ENCODE measurements at regions not wholly inside any gene's neighbourhood (a gene's known extent, or its start where the extent isn't known, plus 50 kb on each side); places are given as distances from the start of the nearest gene placed in this dataset.

DNA sequence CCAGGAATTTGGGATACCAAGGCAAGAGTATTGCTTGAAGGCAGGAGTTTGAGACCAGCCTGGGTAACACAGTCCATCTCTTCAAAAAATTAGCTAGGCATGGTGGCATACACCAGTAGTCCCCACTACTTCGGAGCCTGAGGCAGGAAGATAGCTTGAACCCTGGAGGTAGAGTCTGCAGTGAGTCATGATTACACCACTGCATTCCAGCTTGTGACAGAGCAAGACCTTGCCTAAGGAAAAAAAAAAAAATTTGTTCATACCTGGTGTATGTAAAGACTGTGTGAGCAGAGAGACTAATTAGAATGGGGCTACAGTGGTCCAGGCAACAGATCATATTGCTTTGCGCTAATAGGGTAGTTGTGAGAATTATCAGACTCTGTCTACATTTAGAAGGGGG is 778.3 kb upstream of the PCDH20 start:
- DNase-seq: no peak

DNA sequence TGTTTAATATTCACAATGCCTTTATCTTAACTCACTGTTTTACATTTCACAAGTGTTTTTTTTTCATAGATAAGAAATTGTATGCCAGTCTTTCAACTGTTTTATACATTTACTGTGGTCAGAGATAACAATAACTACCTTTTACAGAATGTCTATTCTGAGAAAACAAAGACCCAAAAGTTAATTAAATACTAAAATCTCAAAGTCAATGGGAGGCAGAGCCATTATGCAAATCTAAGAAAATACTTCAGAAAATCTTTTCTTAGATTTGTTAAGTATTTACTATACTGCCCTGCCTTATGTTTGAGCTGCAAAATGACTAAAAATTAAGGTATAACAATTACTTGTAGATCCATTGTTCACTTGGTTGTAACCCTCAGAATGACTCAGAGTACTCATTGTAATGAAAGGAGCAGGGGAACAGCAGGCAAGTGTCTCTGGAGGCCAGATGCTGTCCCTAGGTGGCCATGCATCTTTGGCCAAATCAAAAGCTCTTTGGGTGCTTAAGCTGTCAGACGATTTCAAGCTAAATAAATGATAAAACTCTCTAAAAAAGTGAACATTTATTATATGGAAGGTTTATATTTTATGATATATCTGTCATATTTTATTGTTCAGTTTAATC is 770.1 kb upstream of the PCDH20 start:
- Histone ChIP-seq H3K27me3 (no peaks in the 10 kb centered on the region), H3K27ac (no peak overlapping the region), H3K4me1 (no peaks in the 10 kb centered on the region), H3K9me3 (no peaks in the 10 kb centered on the region), H3K4me3 (no peak overlapping the region), H3K36me3 (no peaks in the 10 kb centered on the region)
- DNase-seq (no peak), ATAC-seq (no peak), FAIRE-seq (no peak)
- TF ChIP-seq, protein P1, sequence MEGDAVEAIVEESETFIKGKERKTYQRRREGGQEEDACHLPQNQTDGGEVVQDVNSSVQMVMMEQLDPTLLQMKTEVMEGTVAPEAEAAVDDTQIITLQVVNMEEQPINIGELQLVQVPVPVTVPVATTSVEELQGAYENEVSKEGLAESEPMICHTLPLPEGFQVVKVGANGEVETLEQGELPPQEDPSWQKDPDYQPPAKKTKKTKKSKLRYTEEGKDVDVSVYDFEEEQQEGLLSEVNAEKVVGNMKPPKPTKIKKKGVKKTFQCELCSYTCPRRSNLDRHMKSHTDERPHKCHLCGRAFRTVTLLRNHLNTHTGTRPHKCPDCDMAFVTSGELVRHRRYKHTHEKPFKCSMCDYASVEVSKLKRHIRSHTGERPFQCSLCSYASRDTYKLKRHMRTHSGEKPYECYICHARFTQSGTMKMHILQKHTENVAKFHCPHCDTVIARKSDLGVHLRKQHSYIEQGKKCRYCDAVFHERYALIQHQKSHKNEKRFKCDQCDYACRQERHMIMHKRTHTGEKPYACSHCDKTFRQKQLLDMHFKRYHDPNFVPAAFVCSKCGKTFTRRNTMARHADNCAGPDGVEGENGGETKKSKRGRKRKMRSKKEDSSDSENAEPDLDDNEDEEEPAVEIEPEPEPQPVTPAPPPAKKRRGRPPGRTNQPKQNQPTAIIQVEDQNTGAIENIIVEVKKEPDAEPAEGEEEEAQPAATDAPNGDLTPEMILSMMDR (IDR thresholded peaks at IDR 0.05): no peak
- intact Hi-C loops (cut with DNase I): no loop called here
- WGBS, 2 donors: 13 to 14% methylated on average over 1 of the region's 1 CpG

More for the DNA sequence above, 778.3 kb upstream of the PCDH20 start:
- Histone ChIP-seq H3K36me3 (no peaks in the 10 kb centered on the region), H3K27ac (no peak overlapping the region), H3K9me3 (no peaks in the 10 kb centered on the region), H3K4me1 (no peaks in the 10 kb centered on the region), H3K27me3 (no peaks in the 10 kb centered on the region), H3K4me3 (no peak overlapping the region)
- TF ChIP-seq, protein P1 (IDR thresholded peaks at IDR 0.05): no peak
- FAIRE-seq (no peak), ATAC-seq (no peak)
- intact Hi-C loops (cut with DNase I): no loop called here
- 84 to 97% methylated on average over 2 of the region's 2 CpGs for WGBS, 2 donors

DNA sequence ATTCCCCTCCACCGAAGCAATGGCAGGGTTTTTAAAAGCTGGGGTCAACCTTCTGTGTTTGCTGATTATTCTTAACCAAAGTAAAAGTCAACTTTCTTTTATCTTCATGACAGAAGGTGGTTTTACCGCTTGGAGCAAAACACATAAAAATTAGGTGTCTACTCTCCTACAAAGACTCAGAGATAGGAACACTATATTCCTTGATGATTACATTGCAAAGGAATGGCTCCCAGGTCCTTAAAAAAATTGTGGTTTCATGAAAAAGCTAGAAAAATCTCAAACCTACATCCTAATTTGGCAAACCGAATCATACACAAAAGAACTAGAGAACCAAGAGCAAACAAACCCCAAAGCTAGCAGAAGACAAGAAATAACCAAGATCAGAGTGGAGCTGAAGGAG is 760.4 kb upstream of the PCDH20 start:
- H3K4me1 ChIP-seq: no peaks in the 10 kb centered on the region
- TF ChIP-seq, protein P1 (IDR thresholded peaks at IDR 0.05): no peak
- H3K9me3 ChIP-seq: no peaks in the 10 kb centered on the region
- H3K27ac ChIP-seq: no peak overlapping the region
- H3K36me3 ChIP-seq: no peaks in the 10 kb centered on the region
- H3K27me3 ChIP-seq: no peaks in the 10 kb centered on the region
- DNase-seq (no peak), FAIRE-seq (no peak), ATAC-seq (no peak)
- intact Hi-C loops (cut with DNase I): no loop called here
- H3K4me3 ChIP-seq: no peak overlapping the region
- WGBS, 2 donors: 22 to 32% methylated on average over 3 of the region's 3 CpGs

DNA sequence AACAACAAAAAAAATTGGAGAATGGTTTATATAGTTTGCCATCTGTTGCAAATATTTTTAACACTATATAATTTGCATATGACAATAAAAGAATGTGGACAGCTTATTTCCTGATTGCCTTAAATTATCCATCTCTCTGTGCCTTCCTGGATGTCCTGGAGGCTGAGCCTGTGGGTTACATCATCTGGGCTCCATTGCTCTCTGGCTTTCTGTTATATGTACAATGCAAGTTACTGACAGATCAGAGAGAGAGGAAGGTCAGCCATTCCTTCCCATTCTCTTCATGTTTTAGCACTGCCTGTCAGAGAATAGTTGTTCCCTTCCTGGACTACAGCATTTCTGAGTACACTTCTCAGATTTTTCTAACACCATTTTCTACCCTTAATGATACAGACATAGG is 758.3 kb upstream of the PCDH20 start:
- intact Hi-C loops (cut with DNase I): no loop called here
- H3K4me3 ChIP-seq: no peak overlapping the region
- ATAC-seq (no peak), DNase-seq (no peak), FAIRE-seq (no peak)
- no peaks in the 10 kb centered on the region for H3K4me1 ChIP-seq
- no peak overlapping the region for H3K27ac ChIP-seq
- TF ChIP-seq, protein P1 (IDR thresholded peaks at IDR 0.05): no peak
- H3K9me3 ChIP-seq: no peaks in the 10 kb centered on the region
- H3K27me3 ChIP-seq: no peaks in the 10 kb centered on the region
- H3K36me3 ChIP-seq: no peaks in the 10 kb centered on the region

DNA sequence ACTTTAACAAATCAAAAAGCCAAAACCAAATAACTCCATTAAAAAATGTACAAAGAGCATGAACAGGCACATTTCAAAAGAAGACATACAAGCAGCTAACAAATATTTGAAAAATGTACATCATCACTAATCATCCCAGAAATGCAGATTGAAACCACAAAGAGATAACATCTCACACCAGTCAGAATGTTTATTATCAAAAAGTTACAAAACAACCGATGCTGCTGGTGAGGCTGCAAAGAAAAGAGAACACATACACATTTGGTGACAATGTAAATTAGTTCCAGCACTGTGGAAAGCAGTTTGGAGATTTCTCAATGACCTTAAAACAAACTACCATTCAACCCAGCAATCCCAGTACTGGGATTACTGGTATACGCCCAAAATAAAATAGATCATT is 756.0 kb upstream of the PCDH20 start:
- intact Hi-C loops (cut with DNase I): no loop called here
- TF ChIP-seq, protein P1 (IDR thresholded peaks at IDR 0.05): no peak
- ATAC-seq: no peak
- Histone ChIP-seq H3K36me3 (no peaks in the 10 kb centered on the region), H3K9me3 (no peaks in the 10 kb centered on the region), H3K27ac (no peak overlapping the region), H3K4me1 (no peaks in the 10 kb centered on the region), H3K4me3 (no peak overlapping the region), H3K27me3 (no peaks in the 10 kb centered on the region)
- 87 to 88% methylated on average over 2 of the region's 2 CpGs for WGBS, 2 donors
- DNase-seq: no peak
- FAIRE-seq: no peak

Measured in pancreas (tissue), 10 donors.